IMR-90 (cell line): ENCODE measurements at regions not wholly inside any gene's neighbourhood (a gene's known extent, or its start where the extent isn't known, plus 50 kb on each side); places are given as distances from the start of the nearest gene placed in this dataset.

Source experiments
- ATAC-seq: fragments of 200-7000 bp; cut with Tn5 transposase; 2 replicates; pipeline ENCODE4 v1.9.1; 2020; ENCODE audit warnings: low read depth, mild to moderate bottlenecking, moderate library complexity
- BruUV-seq: library from RNA; stranded (reverse); fragments of 400-500 nt; replicated peaks from 2 replicates; lab custom pipeline; 2021; lab: Mats Ljungman, UMichigan
- CTCF ChIA-PET: fragments of 300-600 bp; formaldehyde crosslinking; extraction: SDS; loops from one replicate; lab custom pipeline; 2021; ENCODE audit warnings: antibody characterized with exemption; lab: Yijun Ruan, JAX
- POLR2A ChIA-PET: fragments of 300-600 bp; sonication (Branson Sonifier 250); formaldehyde crosslinking; loops from one replicate; lab custom pipeline; 2022; ENCODE audit warnings: antibody characterized with exemption; ENCODE audit not compliant: unreplicated experiment; lab: Charles Lee
- DNase-seq: peaks from one replicate; pipeline ENCODE4 v3.0.0; 2013
- H2AFZ ChIP-seq: replicated peaks from 2 replicates; pipeline ENCODE3; 2013; ENCODE audit warnings: low read length, mild to moderate bottlenecking; ENCODE audit not compliant: poor library complexity
- H2AK5ac ChIP-seq: 2 replicates; pipeline ENCODE4 v1.6.1; 2013; ENCODE audit warnings: low read depth, low read length, inconsistent platforms
- H2AK9ac ChIP-seq: replicated peaks from 2 replicates; pipeline ENCODE3; 2013; ENCODE audit warnings: mild to moderate bottlenecking, low read depth, low read length, moderate library complexity; ENCODE audit not compliant: poor library complexity
- H2BK120ac ChIP-seq: 2 replicates; pipeline ENCODE4 v1.6.1; 2013; ENCODE audit warnings: low read depth, low read length, inconsistent platforms
- H2BK15ac ChIP-seq: 3 replicates; pipeline ENCODE4 v1.6.1; 2013; ENCODE audit warnings: low read depth, low read length, inconsistent platforms
- H2BK20ac ChIP-seq: 2 replicates; pipeline ENCODE4 v1.6.1; 2013; ENCODE audit warnings: low read depth, mild to moderate bottlenecking, inconsistent platforms, low read length, moderate library complexity
- H2BK5ac ChIP-seq: 2 replicates; pipeline ENCODE4 v1.6.1; 2013; ENCODE audit warnings: mild to moderate bottlenecking, low read depth, low read length, inconsistent platforms; ENCODE audit not compliant: poor library complexity, severe bottlenecking
- H3K14ac ChIP-seq: replicated peaks from 2 replicates; pipeline ENCODE4 v1.6.1; 2013; ENCODE audit warnings: low read depth, low read length, inconsistent platforms
- H3K18ac ChIP-seq: 2 replicates; pipeline ENCODE4 v1.6.1; 2013; ENCODE audit warnings: low read depth, low read length, control low read depth
- H3K23ac ChIP-seq: 2 replicates; pipeline ENCODE4 v1.6.1; 2013; ENCODE audit warnings: low read depth, low read length, inconsistent platforms
- H3K27ac ChIP-seq: 2 replicates; pipeline ENCODE4 v1.5.1; 2013; ENCODE audit warnings: mild to moderate bottlenecking, control low read depth, low read length; ENCODE audit not compliant: insufficient read depth
- H3K27me3 ChIP-seq: 2 replicates; pipeline ENCODE4 v1.6.1; 2013; ENCODE audit warnings: low read length; ENCODE audit not compliant: control insufficient read depth, insufficient read depth
- H3K36me3 ChIP-seq: 2 replicates; pipeline ENCODE4 v1.6.1; 2013; ENCODE audit warnings: low read length, mixed read lengths; ENCODE audit not compliant: control insufficient read depth, insufficient read depth
- H3K4ac ChIP-seq: 2 replicates; pipeline ENCODE4 v1.6.1; 2013; ENCODE audit warnings: low read depth, low read length, inconsistent platforms
- H3K4me1 ChIP-seq: 2 replicates; pipeline ENCODE4 v1.6.1; 2013; ENCODE audit warnings: low read length, mixed read lengths; ENCODE audit not compliant: control insufficient read depth, insufficient read depth
- H3K4me2 ChIP-seq: 2 replicates; pipeline ENCODE4 v1.6.1; 2013; ENCODE audit warnings: low read depth, mild to moderate bottlenecking, control low read depth, low read length, moderate library complexity
- H3K4me3 ChIP-seq: 2 replicates; pipeline ENCODE4 v1.5.1; 2013; ENCODE audit warnings: low read depth, mild to moderate bottlenecking, control low read depth, low read length, moderate library complexity; ENCODE audit not compliant: insufficient read depth
- H3K56ac ChIP-seq: 2 replicates; pipeline ENCODE4 v1.6.1; 2013; ENCODE audit warnings: low read length, inconsistent platforms; ENCODE audit not compliant: insufficient read depth; ENCODE audit errors: extremely low read depth
- H3K79me1 ChIP-seq, 2 experiments: 2 replicates each; pipeline ENCODE4 v1.6.1; 2013; ENCODE audit warnings: low read length in 2 of 2, inconsistent platforms in 1 of 2, low read depth in 1 of 2
- H3K9ac ChIP-seq: 2 replicates; pipeline ENCODE4 v1.6.1; 2013; ENCODE audit warnings: low read depth, low read length, control low read depth
- H3K9me1 ChIP-seq: 2 replicates; pipeline ENCODE4 v1.6.1; 2013; ENCODE audit warnings: low read length, inconsistent platforms; ENCODE audit not compliant: insufficient read depth
- H3K9me3 ChIP-seq: 2 replicates; pipeline ENCODE4 v1.6.1; 2013; ENCODE audit warnings: low read length; ENCODE audit not compliant: control insufficient read depth, insufficient read depth
- H4K20me1 ChIP-seq: 2 replicates; pipeline ENCODE4 v1.6.1; 2013; ENCODE audit warnings: low read length, inconsistent platforms; ENCODE audit not compliant: insufficient read depth
- H4K5ac ChIP-seq: 2 replicates; pipeline ENCODE4 v1.6.1; 2013; ENCODE audit warnings: mild to moderate bottlenecking, low read depth, low read length, control low read depth
- H4K8ac ChIP-seq, 2 experiments: 2 replicates each; pipeline ENCODE4 v1.6.1; 2013; ENCODE audit warnings: low read depth in 2 of 2, low read length in 2 of 2, control low read depth in 1 of 2, inconsistent platforms in 1 of 2
- H4K91ac ChIP-seq: 2 replicates; pipeline ENCODE4 v1.6.1; 2013; ENCODE audit warnings: low read depth, low read length, inconsistent platforms; ENCODE audit not compliant: insufficient read depth
- CEBPB ChIP-seq: IDR thresholded peaks from 2 replicates; pipeline ENCODE4 v1.6.1; 2012; ENCODE audit warnings: low read depth, low read length, improper control_type of control experiment
- MAFK ChIP-seq: IDR thresholded peaks from 2 replicates; pipeline ENCODE4 v1.6.1; 2012; ENCODE audit warnings: low read depth, low read length, improper control_type of control experiment
- SMC3 ChIP-seq: fragments of 150-350 bp; IDR thresholded peaks from 2 replicates; pipeline ENCODE4 v1.6.1; 2016; ENCODE audit warnings: low read depth, mild to moderate bottlenecking, antibody characterized with exemption, low read length, moderate library complexity
- WGBS, 2 experiments: methylation state at CpG; one replicate each; pipeline versions ENCODE4 v1.1.5 to v1.1.7; 2013; ENCODE audit warnings: missing lambda C conversion rate in 2 of 2; ENCODE audit not compliant: insufficient read length in 1 of 2; ENCODE audit errors: extremely low coverage in 2 of 2; 5-methylcytosine and 5-hydroxymethylcytosine counted together
- dilution Hi-C: fragments of 300-500 bp; cut with HindIII; formaldehyde crosslinking; loops from one replicate; pipeline ENCODE4 v1.14.3; 2018; ENCODE audit warnings: low sequenced_read_pairs; ENCODE audit not compliant: unreplicated experiment
- in situ Hi-C: fragments of 300-500 bp; cut with MboI; formaldehyde crosslinking; loops from 3 replicates; pipeline ENCODE4 v1.14.3; 2019; ENCODE audit warnings: low sequenced_read_pairs, inconsistent platforms, mixed read lengths
- intact Hi-C: fragments of 100-400 bp; cut with micrococcal nuclease; formaldehyde crosslinking; loops from 2 replicates; pipeline ENCODE4 v1.10.0; 2022

- Histone ChIP-seq H4K91ac (peak overlapping the region; percentile 69), H3K4me1 (peaks cover 9% of the 10 kb centered on the region), H3K9me3 (no peaks in the 10 kb centered on the region), H3K36me3 (no peaks in the 10 kb centered on the region), H2BK5ac (peak overlapping the region; percentile 73), H4K5ac (peak overlapping the region; percentile 61), H3K9me1 (peaks cover 4% of the 10 kb centered on the region; the same call in 1 of the 2 replicates), H2BK15ac (peak overlapping the region; percentile 57; the same call in 1 of the 3 replicates), H3K4me3 (no peak overlapping the region), H3K27me3 (no peaks in the 10 kb centered on the region), H3K79me1 (no peaks in the 10 kb centered on the region), H2AK9ac (no peak overlapping the region), H3K56ac (peak overlapping the region; percentile 58; the same call in 1 of the 2 replicates), H3K18ac (peak overlapping the region; percentile 83), H3K27ac (peak overlapping the region; percentile 44; the same call in 1 of the 2 replicates), H2AFZ (peak overlapping the region; percentile 84), H3K9ac (no peak overlapping the region; the same call in 1 of the 2 replicates), H2AK5ac (no peak overlapping the region), H3K23ac (0 out of 2 replicates have a peak overlapping the region, but pooled peaks have one; percentile 35), H2BK20ac (peak overlapping the region; percentile 69), H2BK120ac (peak overlapping the region; percentile 89), H4K8ac (peak overlapping the region; percentile 36 to 74; a peak in 3 of 4 replicates), H4K20me1 (no peaks in the 10 kb centered on the region), H3K4me2 (peak overlapping the region; percentile 77), H3K4ac (peak overlapping the region; percentile 60), H3K14ac (no peak overlapping the region)
- no TSS peak for BruUV-seq
- ATAC-seq, result peak; percentile 82
- no peak for TF ChIP-seq SMC3
- TF ChIP-seq CEBPB, result 0 out of 2 replicates have a peak, but pooled peaks have one; percentile 46
- peak; percentile 8; the same call in 1 of the 2 replicates for TF ChIP-seq MAFK
- WGBS, 2 experiments, result no CpG with 5 or more reads among the region's 8 CpGs
- in situ Hi-C loops, result no loop called here
- dilution Hi-C loops, result no loop called here
- ChIA-PET POLR2A (no interaction called here), CTCF (no interaction called here)
- intact Hi-C loops, result loop anchor here (5.0 kb wide), 1 partner anchor 125 kb away; no protein-coding TSS in a partner anchor
- DNase-seq, result peak; percentile 79
Measured at GRCh38 chr4:173917255-173917960, 366.1 kb downstream of the FBXO8 start.
